D721Med (cell line): ENCODE measurements at regions not wholly inside any gene's neighbourhood (a gene's known extent, or its start where the extent isn't known, plus 50 kb on each side); places are given as distances from the start of the nearest gene placed in this dataset.
A peak's percentile ranks its signal among the peaks of the same experiment; 100 is the strongest.
"Not testable (repeated sequence)": the region's sequence is repeated elsewhere in the genome, so short reads cannot be mapped to it uniquely, and the experiment has no call there.

ENCODE experiments used
- DNase-seq: peaks from one replicate; pipeline ENCODE4 v3.0.0; 2011; ENCODE audit warnings: low spot score; ENCODE audit not compliant: insufficient read length
- FAIRE-seq: peaks from 2 replicates; lab custom pipeline; 2011; peaks lifted over from hg19 to GRCh38; lab: Jason Lieb, UNC
- CTCF ChIP-seq: IDR thresholded peaks from 2 replicates; pipeline ENCODE4 v1.5.1; 2012; ENCODE audit warnings: mild to moderate bottlenecking, control low read depth; ENCODE audit not compliant: insufficient read depth; ENCODE audit errors: missing control alignments

- DNase-seq, FAIRE-seq: not testable (repeated sequence)
- peak; percentile 29 for TF ChIP-seq CTCF
These were observed 686.2 kb downstream of the PRIM2 start for GRCh38 chr6:58003417-58004167.

- DNase-seq, FAIRE-seq: not testable (repeated sequence)
These were observed 690.0 kb downstream of the PRIM2 start for GRCh38 chr6:58007334-58008000.

- not testable (repeated sequence) for FAIRE-seq, DNase-seq
These were observed 690.5 kb downstream of the PRIM2 start for GRCh38 chr6:58008001-58008335.

GRCh38 chr6:58011954-58012600, 694.6 kb downstream of the PRIM2 start:
- DNase-seq, FAIRE-seq: not testable (repeated sequence)

GRCh38 chr6:58016614-58017013, 699.2 kb downstream of the PRIM2 start:
- FAIRE-seq, DNase-seq: not testable (repeated sequence)

- not testable (repeated sequence) for DNase-seq, FAIRE-seq
These were observed 710.8 kb downstream of the PRIM2 start for GRCh38 chr6:58028188-58028587.

- not testable (repeated sequence) for FAIRE-seq, DNase-seq
These were observed 720.8 kb downstream of the PRIM2 start for GRCh38 chr6:58038213-58038612.

- FAIRE-seq: not testable (repeated sequence)
These were observed 729.2 kb downstream of the PRIM2 start for GRCh38 chr6:58046584-58046983.

GRCh38 chr6:58047389-58047788, 730.0 kb downstream of the PRIM2 start:
- FAIRE-seq, DNase-seq: not testable (repeated sequence)

More at GRCh38 chr6:58046584-58046983, 729.2 kb downstream of the PRIM2 start:
- not testable (repeated sequence) for DNase-seq

GRCh38 chr6:58047865-58048264, 730.4 kb downstream of the PRIM2 start:
- not testable (repeated sequence) for DNase-seq, FAIRE-seq
- TF ChIP-seq CTCF: peak; percentile 37

- FAIRE-seq: peak; percentile 96
- DNase-seq: not testable (repeated sequence)
These were observed 738.2 kb downstream of the PRIM2 start for GRCh38 chr6:58055465-58056176.

- not testable (repeated sequence) for DNase-seq
- peak; percentile 97 for FAIRE-seq
These were observed 742.3 kb downstream of the PRIM2 start for GRCh38 chr6:58059701-58060100.

GRCh38 chr6:58063542-58063941, 746.1 kb downstream of the PRIM2 start:
- not testable (repeated sequence) for DNase-seq
- FAIRE-seq: peak; percentile 35

GRCh38 chr6:58067867-58068548, 750.6 kb downstream of the PRIM2 start:
- not testable (repeated sequence) for FAIRE-seq

More at GRCh38 chr6:58067867-58068548, 750.6 kb downstream of the PRIM2 start:
- not testable (repeated sequence) for DNase-seq
